GM21576 (cell line): ENCODE measurements at regions not wholly inside any gene's neighbourhood (a gene's known extent, or its start where the extent isn't known, plus 50 kb on each side); places are given as distances from the start of the nearest gene placed in this dataset.

Experiments
- ATAC-seq: cut with Tn5 transposase; IDR thresholded peaks from one replicate; pipeline ENCODE4 v1.9.1; 2021; ENCODE audit warnings: mild to moderate bottlenecking, moderate library complexity; ENCODE audit not compliant: unreplicated experiment

DNA sequence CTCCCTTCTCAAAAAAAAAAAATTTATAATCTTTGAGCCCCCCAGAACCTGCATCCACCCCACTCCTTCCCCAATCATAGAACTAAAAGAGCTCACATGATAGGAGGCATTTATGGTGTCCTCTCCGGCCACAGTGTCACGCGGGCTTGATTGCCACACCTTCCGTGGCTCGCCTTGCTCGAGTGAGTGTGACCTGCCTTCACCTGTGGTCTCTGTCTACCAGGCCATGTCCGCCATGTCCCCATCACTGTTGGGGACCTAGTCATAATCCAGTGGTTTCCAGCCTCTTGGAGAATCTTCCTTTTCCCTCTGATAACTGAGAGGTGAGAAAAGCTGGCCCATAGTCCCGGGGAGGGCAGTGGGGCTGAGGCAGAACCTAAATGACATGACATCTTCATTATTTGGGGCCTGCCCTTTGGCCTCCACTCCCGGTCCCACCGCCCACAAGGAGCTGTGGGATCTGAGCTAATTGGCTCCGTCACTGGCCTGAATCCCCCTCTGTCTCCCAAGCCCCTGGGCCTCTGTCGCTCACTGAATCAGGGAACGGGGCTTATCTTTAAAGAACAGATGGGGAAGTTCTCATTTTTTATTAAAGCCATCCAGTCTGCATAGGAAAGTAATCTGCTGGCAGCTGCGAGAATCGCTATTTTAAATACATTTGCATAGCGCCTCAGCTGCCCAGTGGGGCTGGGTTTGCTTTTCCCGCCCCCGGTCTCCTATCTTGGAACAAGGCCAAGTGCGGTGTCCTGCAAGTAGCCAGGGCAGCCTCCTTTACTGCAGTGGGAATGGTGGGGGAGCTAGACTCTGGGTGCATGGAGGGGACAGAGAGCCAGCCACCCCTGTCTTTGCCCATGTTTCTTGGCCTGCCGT lies 197.6 kb upstream of the PMEPA1 start:
- no peak for ATAC-seq

DNA sequence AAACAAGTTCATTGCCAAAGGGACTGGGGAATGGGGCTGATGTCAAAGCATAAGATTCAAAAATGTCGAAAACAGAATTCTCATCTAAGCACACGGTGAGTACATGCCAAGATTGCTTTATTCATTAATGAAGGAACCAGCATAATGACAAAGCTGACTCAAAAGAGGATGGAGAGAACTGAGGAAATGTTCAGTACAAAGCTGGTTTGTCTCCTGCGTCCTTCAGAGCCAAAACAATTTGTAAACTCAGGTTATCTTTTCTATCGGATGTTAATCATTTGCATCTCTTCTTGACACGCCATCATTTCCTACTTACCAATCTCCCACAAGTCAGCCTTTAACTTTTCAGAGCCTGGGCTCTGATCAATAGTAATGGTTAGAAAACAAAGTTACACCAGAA lies 195.6 kb upstream of the PMEPA1 start:
- no peak for ATAC-seq

DNA sequence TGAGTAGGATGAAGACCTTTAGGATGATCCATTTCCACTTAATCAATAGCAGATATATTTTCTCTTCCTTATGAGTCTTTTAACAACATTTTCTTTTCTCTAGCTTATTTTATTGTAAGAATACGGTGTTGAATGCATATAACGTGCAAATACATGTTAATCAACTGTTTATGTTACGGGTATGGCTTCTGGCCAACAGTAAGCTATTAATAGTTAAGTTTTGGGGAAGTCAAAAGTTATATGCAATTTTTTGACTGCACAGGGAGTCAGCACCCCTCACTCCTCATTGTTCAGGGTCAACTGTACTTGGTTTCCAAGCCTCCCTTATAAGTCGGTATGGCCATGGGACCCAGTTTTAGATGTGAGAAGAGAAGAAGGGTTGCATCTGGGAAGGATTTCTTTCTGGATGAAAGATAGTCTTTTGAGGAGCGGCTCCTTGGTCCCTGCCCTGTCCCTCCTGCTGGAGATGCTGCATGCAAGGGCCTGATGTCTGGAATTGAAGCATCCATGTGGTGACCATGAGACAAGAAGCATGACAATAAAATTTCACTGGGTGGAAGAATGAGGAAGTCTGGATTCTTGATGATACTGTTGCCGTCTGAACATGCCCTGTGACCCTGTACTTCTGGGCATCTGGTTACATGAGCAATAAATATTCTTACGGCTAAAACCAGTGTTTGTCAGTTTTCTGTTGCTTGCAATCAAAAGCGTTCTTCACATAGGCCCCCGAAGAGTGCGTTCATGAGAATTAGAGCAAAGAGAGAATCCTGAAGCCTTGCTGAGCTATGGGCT lies 194.7 kb upstream of the PMEPA1 start:
- ATAC-seq: no peak

DNA sequence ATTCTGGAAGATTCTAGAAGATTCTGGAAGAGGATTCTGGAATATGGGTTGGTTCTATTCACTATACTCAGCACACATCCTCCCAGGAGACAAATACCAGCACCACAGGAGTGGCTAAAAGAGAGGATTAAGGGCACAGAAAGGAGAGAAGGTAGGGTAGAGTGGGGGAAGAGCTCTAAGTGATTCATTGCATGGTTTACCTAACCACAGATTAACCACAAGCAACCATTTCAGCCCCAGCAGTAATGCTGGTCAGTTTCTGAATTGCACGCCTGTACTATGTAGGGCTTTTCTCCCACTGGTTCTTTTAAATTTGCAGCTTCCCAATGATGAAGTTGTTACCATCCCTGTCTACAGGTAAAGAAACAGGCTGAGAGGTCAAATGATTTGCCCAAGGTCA lies 192.7 kb upstream of the PMEPA1 start:
- peak; percentile 83 for ATAC-seq

DNA sequence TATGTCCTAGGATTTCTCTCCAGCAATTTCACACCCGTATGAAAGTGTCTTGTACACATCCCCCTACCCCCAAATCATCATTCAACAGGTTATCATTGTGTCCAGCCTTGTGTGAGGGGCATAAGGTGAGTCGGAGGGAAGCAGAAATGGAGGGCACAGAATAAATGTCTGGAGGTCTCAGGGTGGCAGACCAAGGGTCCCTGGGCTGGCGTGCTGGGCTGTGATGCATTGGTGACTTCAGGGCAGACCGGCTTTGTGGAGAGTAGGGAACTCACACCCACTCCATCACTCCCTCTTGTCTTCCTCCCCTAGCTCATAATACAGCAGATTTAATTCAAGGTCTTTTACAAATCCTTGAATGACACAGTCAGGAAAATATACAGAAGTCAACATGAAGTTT lies 191.7 kb upstream of the PMEPA1 start:
- no peak for ATAC-seq

DNA sequence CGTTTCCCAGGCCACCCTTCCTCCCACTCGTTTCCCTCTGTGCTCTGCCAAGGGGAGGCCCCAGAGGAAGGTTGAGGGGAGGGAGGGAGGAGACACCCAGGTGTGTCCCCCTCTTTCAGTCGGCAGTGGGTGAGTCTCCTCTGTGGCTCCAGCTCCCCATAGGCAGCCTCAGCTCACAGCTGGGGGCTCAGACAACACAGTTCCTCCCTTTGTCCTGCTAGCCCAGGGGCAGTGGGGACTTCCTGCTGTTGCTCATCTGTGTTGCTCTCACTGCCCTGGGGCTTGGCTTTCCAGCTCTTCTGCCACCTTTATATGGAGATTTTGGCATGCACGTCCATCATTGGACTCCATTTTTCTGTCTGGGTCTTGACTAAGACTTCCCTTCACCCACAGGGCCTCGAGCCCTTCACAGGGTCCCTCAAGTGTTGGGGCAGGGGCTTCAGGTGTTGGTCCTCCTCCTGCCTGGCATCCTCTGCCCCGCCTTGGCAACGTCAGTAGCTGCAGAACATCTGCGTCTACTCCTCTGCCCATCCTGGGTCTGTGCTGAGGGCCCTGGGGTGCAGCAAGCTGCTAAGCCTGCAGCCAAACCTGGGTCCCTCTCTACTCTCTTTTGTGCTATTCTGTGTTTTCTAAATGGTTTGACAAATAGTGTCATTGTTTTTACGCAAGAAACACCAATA lies 190.6 kb upstream of the PMEPA1 start:
- ATAC-seq: no peak

DNA sequence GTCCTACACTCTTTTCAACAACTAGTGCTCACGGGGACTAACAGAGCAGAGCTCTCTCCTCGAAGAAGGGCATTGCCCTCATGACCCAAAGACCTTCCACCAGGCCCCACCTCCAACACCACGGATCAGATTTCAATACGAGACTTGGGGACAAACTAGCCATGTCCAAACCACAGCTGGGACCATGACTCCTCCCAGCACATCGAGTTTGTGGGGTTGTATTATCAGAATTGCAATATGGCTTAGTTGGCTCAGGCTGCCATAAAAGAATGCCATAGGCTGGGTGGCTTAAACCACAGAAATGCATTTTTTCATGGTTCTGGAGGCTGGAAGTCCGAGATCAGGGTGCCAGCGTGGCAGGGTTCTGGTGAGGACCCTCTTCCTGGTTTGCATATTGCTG lies 189.7 kb upstream of the PMEPA1 start:
- no peak for ATAC-seq

DNA sequence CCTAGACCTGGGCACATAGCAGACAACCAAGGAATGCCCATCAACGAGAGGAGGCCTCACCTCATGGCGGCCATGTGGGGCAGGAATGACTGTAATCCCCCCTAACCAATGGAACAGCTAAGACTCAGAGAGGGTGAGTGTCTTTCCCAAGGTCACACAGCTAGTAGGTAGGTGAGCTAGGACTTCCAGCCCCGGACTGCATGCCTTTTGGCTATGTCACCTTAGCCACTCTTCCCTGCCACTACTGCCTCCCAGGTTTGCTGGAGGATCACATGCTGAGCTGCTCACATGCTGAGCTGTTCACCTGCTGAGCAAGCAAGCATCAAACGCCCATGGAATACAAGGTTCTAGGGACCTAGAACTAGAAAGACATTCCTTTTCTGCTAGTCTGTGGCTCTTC lies 188.5 kb upstream of the PMEPA1 start:
- no peak for ATAC-seq

DNA sequence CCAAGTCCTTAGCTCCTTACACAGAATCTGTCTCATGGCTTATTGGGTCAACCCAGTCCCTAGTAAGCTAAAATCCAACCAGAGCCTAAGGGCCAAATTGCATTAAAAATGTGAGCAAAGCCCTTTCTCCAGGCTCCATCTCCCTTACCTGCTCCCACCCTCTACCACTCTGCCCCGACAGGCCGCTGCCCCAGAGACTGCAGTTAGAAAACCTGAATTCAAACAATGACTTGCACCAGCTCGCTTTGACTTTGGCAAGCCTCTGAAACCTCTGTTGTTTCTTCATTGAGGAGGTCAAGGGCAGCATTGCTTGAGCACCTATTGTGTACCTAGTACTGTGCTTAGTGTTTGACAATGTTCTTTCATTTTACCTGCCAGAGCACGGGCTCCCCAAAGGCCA lies 188.1 kb upstream of the PMEPA1 start:
- ATAC-seq: no peak

DNA sequence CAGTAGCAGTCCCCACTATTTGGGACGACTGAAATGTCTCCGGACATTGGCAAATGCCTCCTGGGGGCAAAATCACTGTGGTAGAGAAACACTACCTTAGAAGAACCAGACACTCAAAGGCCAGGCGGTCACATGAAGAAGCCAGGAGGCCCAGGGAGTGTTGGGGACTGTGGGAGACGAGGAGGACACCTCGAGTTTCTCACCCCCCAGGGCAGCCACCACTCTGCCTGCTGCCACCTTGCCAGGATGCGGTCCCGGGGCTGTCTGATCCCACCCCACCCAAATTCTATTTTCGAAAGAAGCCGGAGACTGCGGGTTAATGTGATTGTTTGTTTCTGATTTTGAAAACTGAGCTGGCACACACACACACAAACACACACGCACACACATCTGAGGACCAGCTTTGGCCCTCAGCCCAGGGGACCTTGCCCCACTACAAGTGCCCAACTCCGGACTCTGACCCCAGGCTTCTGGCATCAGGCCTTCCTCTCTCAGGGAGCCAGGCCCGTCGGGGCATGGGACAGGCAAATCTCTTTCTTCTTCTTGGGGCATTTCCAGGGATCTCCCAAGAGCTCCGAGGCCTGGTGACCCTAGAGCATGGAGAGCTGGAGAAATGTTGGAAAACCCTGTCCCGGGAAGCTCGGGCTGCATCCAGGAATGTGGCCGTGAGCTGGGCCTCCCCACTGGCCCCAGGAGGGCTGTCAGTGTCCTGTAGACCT lies 187.5 kb upstream of the PMEPA1 start:
- no peak for ATAC-seq

DNA sequence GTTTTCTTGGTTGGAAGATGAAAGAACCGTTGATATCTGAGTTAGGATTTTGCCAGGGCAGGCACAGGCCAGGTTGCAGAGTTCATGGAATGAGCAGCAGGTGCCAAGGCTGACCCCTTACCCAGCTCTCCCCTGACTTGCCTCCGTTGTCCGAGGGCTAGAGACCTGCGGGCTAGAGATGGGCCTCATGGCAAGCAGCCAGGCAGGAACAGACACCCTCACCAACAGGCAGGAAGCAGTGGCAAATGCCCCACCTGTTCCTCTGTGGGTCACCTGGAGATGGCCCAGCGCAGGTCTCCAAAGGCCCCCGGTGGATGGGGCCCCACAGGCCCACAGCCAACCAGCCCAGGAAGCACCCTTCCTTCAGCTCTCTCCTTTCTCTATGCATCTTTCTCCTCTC lies 186.7 kb upstream of the PMEPA1 start:
- ATAC-seq: no peak

DNA sequence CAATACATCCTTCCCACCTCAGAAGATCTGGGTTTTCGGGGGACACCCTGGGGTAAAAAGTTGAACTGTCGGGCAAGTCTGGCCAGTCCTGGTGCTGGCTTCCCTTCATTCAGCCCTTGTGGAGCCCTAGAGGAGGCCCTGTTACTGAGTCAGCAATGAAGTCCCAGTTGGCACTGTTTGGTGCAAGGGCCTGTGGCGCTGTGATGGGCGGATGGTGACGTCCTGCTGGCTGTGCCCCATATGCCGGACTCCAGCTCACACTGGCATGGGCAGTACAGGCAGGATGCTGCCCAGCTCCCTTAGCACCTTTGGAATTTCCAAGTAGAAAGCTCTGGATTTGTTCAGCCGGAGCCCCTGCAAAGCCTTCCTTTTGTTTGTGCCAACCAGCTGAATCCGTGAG lies 186.2 kb upstream of the PMEPA1 start:
- ATAC-seq: no peak

DNA sequence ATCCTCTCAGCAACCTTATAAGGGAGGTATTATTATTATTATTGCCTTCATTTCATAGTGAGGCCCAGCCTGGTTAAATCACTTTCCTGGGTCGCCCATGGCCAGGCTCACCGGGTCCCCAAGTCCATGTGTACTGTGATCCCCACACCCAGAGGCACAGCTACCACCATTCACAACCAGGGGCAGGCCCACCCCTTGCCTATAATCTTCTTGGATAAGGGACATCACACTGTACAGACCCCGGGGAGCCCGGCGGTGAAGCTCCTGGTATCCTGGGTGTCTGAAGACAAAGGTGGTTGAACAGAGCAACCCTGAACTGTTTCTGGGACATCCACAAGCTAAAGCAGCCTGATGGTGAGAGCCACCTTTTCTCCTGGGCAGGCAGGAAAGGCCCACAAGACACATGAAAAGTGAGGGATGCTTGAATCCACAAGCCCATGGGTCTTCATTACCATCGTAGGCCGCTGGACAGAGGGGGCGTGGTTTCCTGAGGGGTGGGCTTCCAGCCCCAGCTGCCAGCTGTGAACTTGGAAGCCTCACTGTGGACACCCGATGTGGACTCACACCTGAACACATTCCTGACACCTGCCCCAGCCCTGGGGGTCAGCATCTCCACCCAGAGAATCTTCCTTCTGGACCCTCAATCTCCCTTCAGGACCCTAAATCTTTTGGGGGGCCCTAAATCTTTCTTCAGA lies 185.5 kb upstream of the PMEPA1 start:
- no peak for ATAC-seq

DNA sequence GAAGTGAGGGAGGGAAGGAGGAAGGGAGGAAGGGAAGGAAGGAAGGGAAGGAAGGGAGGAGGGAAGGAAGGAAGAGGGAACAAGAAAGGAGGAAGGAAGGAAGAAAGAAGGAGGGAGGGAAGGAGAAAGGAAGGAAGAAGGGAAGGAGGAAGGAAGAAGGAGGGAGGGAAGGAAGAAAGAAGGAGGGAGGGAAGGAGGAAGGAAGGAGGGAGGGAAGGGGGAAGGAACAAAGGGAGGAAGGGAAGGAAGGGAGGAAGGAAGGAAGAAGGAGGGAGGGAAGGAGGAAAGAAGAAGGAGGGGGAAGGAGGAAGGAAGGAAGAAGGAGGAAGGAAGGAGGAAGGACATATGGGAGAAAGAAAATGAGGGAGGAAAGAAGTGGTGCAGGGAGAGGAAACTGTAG lies 184.7 kb upstream of the PMEPA1 start:
- no peak for ATAC-seq

DNA sequence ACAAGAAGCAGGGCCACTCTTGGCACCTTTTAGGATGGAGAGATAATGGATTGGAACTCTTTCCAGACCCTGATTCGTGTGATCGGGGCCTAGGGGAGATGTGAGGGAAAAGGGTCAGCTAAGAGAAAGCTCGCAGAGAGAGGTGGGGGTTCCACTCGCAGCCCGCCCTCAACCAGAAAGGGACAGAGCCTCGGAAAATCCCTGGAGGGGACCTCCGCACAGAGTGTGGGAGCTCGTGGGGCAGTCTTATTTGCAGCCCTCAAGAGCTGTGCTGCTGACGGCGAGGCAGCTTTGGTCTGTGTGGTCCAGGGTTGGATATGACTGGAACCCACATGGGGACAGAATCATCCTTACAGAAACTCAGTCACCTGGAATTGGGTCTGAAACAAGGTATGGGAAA lies 184.3 kb upstream of the PMEPA1 start:
- ATAC-seq: no peak

DNA sequence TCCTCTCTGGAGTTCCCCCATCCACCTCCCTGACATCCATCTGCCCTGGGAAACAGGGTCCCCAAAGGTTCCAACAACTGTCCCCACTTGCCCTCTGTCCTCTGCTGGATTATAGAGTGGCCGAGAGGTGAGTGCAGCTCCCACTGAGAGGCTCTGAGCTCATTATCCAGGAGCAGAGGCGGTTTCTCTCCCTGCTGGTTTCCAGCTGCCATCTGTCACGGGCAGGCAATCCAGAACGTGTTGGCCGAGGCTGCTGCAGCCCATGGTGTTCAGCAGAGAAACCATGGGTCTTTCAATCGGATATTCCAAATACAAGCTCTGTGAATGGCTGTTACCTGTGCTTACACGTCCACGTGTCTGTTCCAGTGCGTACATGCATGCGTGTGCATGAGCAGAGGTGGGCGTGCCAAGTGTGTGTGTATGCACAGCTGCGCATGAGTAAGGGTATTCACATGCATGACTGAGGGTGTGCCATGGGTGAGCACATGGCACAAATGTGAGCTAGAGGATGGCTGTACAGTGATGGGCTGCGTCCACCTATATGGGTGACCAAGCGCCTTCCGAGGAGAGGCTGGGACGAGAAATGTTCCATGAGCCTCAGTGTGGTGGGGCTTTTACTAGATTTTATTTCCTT lies 183.7 kb upstream of the PMEPA1 start:
- no peak for ATAC-seq

DNA sequence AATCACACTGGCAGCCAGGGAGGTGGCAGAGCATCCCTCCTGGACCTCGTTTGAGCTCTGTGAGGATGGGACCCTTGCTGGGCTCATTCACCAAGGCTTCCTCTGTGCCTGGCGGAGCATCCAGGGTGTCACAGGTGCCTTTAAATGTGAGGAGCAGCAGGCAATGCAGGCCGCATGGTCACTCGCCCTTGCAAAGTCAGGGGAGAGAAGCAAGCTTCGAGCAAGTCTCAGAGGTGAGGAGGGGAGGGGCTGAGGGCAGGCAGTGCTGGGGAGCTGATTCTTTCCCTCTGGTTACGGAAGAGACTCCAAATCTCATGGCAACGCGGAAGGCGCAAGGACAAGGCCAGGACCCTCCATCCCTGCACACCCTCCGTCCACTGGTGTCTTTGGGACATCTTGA lies 182.7 kb upstream of the PMEPA1 start:
- ATAC-seq: no peak

DNA sequence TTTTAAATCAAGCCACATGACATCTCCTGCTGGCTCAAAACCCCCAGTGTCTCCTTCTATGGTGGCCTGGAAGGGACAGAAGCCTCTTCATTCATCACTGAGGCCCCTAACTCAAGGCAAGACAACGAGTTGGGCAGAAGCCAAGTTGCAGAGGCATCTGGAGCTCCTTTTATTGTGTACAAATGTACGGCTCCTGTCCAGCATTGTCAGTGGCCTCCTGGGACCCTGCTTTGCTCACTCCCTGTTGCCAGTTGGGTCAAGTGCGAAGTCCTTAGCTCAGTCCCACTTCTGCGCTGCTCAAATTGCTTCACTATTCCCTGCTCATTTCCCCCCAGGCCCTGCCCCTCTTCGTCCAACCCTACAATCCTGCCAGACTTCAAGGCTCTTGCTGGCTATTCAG lies 181.2 kb upstream of the PMEPA1 start:
- no peak for ATAC-seq

DNA sequence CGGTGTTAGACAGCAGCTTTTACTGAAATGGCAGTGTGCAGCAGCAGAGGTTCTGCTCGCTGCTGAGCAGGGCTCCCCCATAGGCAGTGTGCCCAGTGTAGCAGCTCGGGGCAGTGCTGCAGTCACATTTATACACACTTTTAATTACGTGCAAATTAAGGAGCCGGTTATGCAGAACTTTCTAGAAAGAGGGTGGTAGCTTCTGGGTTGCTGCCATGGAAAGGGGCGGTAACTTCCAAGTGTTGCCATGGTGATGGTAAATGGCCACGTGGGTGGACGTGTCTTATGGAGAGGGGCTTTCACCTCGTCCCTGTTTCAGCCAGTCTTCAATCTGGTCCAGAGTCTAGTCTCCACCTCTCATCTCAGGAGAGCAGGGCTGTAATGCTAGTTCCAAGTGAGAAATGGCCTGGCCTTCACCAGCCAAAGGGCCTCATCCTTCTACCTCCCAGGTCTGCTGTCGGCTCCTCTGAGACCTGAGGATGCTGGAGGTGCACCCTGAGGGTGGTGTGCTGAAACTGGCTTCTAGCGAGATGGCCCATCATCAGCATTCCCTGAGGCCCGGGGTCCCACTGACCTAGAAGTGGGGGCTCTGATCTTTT lies 180.5 kb upstream of the PMEPA1 start:
- no peak for ATAC-seq

DNA sequence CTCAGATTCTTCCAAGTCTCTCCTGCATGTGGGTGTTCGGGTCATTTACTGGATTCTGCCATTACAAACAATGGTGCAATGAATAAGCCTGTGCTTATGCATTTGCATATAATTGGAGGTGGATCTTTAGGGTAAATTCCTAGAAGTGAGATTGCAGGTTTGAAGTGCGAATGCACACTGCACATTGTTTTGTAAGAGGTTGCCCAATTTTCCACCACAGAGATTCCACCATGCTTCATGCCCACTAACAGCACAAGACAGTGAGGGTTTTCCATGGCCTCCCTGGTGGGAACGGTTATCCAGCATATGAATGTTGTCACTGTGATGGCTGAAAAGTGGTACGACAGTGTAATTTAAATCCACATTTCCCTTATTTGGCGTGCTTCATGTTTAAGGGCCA lies 178.8 kb upstream of the PMEPA1 start:
- ATAC-seq: no peak
